Loucy (cell line): ENCODE measurements at regions not wholly inside any gene's neighbourhood (a gene's known extent, or its start where the extent isn't known, plus 50 kb on each side); places are given as distances from the start of the nearest gene placed in this dataset.

Source experiments
- EZH2phosphoT487 ChIP-seq: fragments of 200-600 bp; IDR thresholded peaks from 2 replicates; pipeline ENCODE4 v1.6.1; 2018; ENCODE audit warnings: antibody characterized with exemption, mild to moderate bottlenecking, moderate library complexity, borderline replicate concordance
- TF ChIP-seq, protein P1 (sequence below): fragments of 200-600 bp; sonication (generic); conservative IDR thresholded peaks from 2 replicates; pipeline ENCODE4 v1.5.1; 2014; ENCODE audit warnings: mild to moderate bottlenecking, antibody characterized with exemption, low read length

- TF ChIP-seq, protein P1, sequence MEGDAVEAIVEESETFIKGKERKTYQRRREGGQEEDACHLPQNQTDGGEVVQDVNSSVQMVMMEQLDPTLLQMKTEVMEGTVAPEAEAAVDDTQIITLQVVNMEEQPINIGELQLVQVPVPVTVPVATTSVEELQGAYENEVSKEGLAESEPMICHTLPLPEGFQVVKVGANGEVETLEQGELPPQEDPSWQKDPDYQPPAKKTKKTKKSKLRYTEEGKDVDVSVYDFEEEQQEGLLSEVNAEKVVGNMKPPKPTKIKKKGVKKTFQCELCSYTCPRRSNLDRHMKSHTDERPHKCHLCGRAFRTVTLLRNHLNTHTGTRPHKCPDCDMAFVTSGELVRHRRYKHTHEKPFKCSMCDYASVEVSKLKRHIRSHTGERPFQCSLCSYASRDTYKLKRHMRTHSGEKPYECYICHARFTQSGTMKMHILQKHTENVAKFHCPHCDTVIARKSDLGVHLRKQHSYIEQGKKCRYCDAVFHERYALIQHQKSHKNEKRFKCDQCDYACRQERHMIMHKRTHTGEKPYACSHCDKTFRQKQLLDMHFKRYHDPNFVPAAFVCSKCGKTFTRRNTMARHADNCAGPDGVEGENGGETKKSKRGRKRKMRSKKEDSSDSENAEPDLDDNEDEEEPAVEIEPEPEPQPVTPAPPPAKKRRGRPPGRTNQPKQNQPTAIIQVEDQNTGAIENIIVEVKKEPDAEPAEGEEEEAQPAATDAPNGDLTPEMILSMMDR = no peak
- TF ChIP-seq EZH2phosphoT487 = no peak
Observed at GRCh38 chr1:72433591-72433990, 151.3 kb upstream of the NEGR1 start.
